CD4-positive, alpha-beta memory T cell (primary cell): ENCODE measurements at regions not wholly inside any gene's neighbourhood (a gene's known extent, or its start where the extent isn't known, plus 50 kb on each side); places are given as distances from the start of the nearest gene placed in this dataset.

Experiments used
- CTCF ChIA-PET: fragments of 350-600 bp; sonication (Branson Sonifier 250); formaldehyde crosslinking; loops from one replicate; lab custom pipeline; 2021; ENCODE audit warnings: inconsistent platforms; ENCODE audit not compliant: partially characterized antibody; lab: Charles Lee
- POLR2A ChIA-PET: fragments of 350-600 bp; sonication (Branson Sonifier 250); formaldehyde crosslinking; loops from one replicate; lab custom pipeline; 2021; ENCODE audit not compliant: partially characterized antibody; lab: Charles Lee
- DNase-seq, 5 donors: peaks; one replicate each; pipeline versions ENCODE4 v3.0.0 to v3.0.0-alpha.2; 2020 to 2022; ENCODE audit warnings: mixed read lengths in 1 of 5
- H3K27ac ChIP-seq: one replicate; pipeline ENCODE4 v1.7.0; 2013; ENCODE audit warnings: low read depth, low read length
- H3K27me3 ChIP-seq: 2 replicates; pipeline ENCODE4 v1.7.0; 2013; ENCODE audit warnings: mild to moderate bottlenecking, low read length, moderate library complexity; ENCODE audit not compliant: insufficient read depth
- H3K36me3 ChIP-seq: 2 replicates; pipeline ENCODE4 v1.7.0; 2013; ENCODE audit warnings: mild to moderate bottlenecking, low read length, moderate library complexity; ENCODE audit not compliant: insufficient read depth
- H3K4me1 ChIP-seq: 2 replicates; pipeline ENCODE4 v1.7.0; 2013; ENCODE audit warnings: mild to moderate bottlenecking, low read length, moderate library complexity; ENCODE audit not compliant: insufficient read depth
- H3K4me3 ChIP-seq, 2 donors: one replicate each; pipeline ENCODE4 v1.7.0; 2013; ENCODE audit warnings: low read length in 2 of 2, mild to moderate bottlenecking in 1 of 2
- H3K9me3 ChIP-seq, 2 donors: one replicate each; pipeline ENCODE4 v1.7.0; 2013; ENCODE audit warnings: low read length in 2 of 2, control low read depth in 1 of 2; ENCODE audit not compliant: control insufficient read depth in 1 of 2
- H3K27ac Mint-ChIP-seq, 7 donors: one replicate each; pipeline ENCODE4 v1.8.0; 2020 to 2021; ENCODE audit warnings: mixed read lengths in 7 of 7, mild to moderate bottlenecking in 6 of 7, inconsistent platforms in 3 of 7, moderate library complexity in 3 of 7
- H3K27me3 Mint-ChIP-seq, 2 donors: one replicate each; pipeline ENCODE4 v1.8.0; 2020 to 2021; ENCODE audit warnings: mixed read lengths in 2 of 2
- H3K36me3 Mint-ChIP-seq, 2 donors: one replicate each; pipeline ENCODE4 v1.8.0; 2020 to 2021; ENCODE audit warnings: mixed read lengths in 2 of 2, inconsistent platforms in 1 of 2, mild to moderate bottlenecking in 1 of 2
- H3K4me1 Mint-ChIP-seq, 4 donors: one replicate each; pipeline ENCODE4 v1.8.0; 2020 to 2021; ENCODE audit warnings: mixed read lengths in 4 of 4, mild to moderate bottlenecking in 1 of 4
- H3K4me3 Mint-ChIP-seq, 8 donors: one replicate each; pipeline ENCODE4 v1.8.0; 2020 to 2021; ENCODE audit warnings: mixed read lengths in 8 of 8, mild to moderate bottlenecking in 7 of 8, moderate library complexity in 6 of 8, inconsistent platforms in 3 of 8
- H3K9me3 Mint-ChIP-seq, 8 donors: one replicate each; pipeline ENCODE4 v1.8.0; 2020 to 2021; ENCODE audit warnings: mixed read lengths in 8 of 8, mild to moderate bottlenecking in 5 of 8, inconsistent platforms in 3 of 8, moderate library complexity in 1 of 8
- intact Hi-C: fragments of 100-400 bp; cut with micrococcal nuclease; formaldehyde crosslinking; loops from one replicate; pipeline ENCODE4 v1.15.1; 2023

GRCh38 chr10:78310481-78311080 is 276.9 kb downstream of the RPS24 start:
- Histone ChIP-seq H3K4me1 (no peaks in the 10 kb centered on the region), H3K27me3 (no peaks in the 10 kb centered on the region), H3K36me3 (no peaks in the 10 kb centered on the region), H3K9me3 (no peaks in the 10 kb centered on the region), H3K27ac (no peak overlapping the region), H3K4me3 (no peak overlapping the region)
- ChIA-PET POLR2A (no interaction called here), CTCF (interaction anchor here (0.7 kb wide), 1 partner anchor 154 kb away, joined by 4 read pairs; no protein-coding TSS in a partner anchor)
- H3K9me3 Mint-ChIP-seq = peaks cover 0 to 5% (median 0%) of the 10 kb centered on the region in 8 donors
- no peak overlapping the region for H3K27ac Mint-ChIP-seq
- no peak overlapping the region for H3K4me3 Mint-ChIP-seq
- H3K4me1 Mint-ChIP-seq = no peaks in the 10 kb centered on the region
- H3K36me3 Mint-ChIP-seq = no peaks in the 10 kb centered on the region
- intact Hi-C loops = no loop called here
- no peak for DNase-seq
- H3K27me3 Mint-ChIP-seq = peaks cover 0 to 4% of the 10 kb centered on the region in 2 donors

GRCh38 chr10:78312197-78313047 is 278.8 kb downstream of the RPS24 start:
- H3K4me1 Mint-ChIP-seq = no peaks in the 10 kb centered on the region
- no peak for DNase-seq
- peaks cover 0 to 5% (median 0%) of the 10 kb centered on the region in 8 donors for H3K9me3 Mint-ChIP-seq
- Histone ChIP-seq H3K4me1 (no peaks in the 10 kb centered on the region), H3K4me3 (no peak overlapping the region), H3K27me3 (no peaks in the 10 kb centered on the region), H3K27ac (no peak overlapping the region), H3K36me3 (no peaks in the 10 kb centered on the region), H3K9me3 (no peaks in the 10 kb centered on the region)
- ChIA-PET POLR2A (no interaction called here), CTCF (no interaction called here)
- intact Hi-C loops = no loop called here
- H3K36me3 Mint-ChIP-seq = no peaks in the 10 kb centered on the region
- peaks cover 0 to 4% of the 10 kb centered on the region in 2 donors for H3K27me3 Mint-ChIP-seq
- H3K4me3 Mint-ChIP-seq = no peak overlapping the region
- no peak overlapping the region for H3K27ac Mint-ChIP-seq

- DNase-seq = no peak
- Histone ChIP-seq H3K27ac (no peak overlapping the region), H3K36me3 (no peaks in the 10 kb centered on the region), H3K9me3 (no peaks in the 10 kb centered on the region), H3K27me3 (no peaks in the 10 kb centered on the region), H3K4me3 (no peak overlapping the region), H3K4me1 (no peaks in the 10 kb centered on the region)
- no peaks in the 10 kb centered on the region for H3K36me3 Mint-ChIP-seq
- H3K27me3 Mint-ChIP-seq = peaks cover 0 to 4% of the 10 kb centered on the region in 2 donors
- no peaks in the 10 kb centered on the region for H3K4me1 Mint-ChIP-seq
- H3K4me3 Mint-ChIP-seq = no peak overlapping the region
- ChIA-PET POLR2A (no interaction called here), CTCF (interaction anchor here (1.3 kb wide), 1 partner anchor 9 kb away, joined by 7 read pairs; no protein-coding TSS in a partner anchor)
- intact Hi-C loops = no loop called here
- no peak overlapping the region for H3K27ac Mint-ChIP-seq
- H3K9me3 Mint-ChIP-seq = peaks cover 0 to 5% (median 0%) of the 10 kb centered on the region in 8 donors
Measured at GRCh38 chr10:78313048-78313381, 279.4 kb downstream of the RPS24 start.

GRCh38 chr10:78313636-78314035 is 280.0 kb downstream of the RPS24 start:
- Mint-ChIP-seq H3K4me1 (no peaks in the 10 kb centered on the region), H3K27me3 (peaks cover 0 to 4% of the 10 kb centered on the region in 2 donors), H3K36me3 (no peaks in the 10 kb centered on the region), H3K27ac (no peak overlapping the region), H3K4me3 (no peak overlapping the region), H3K9me3 (peaks cover 0 to 5% (median 0%) of the 10 kb centered on the region in 8 donors)
- DNase-seq = no peak
- Histone ChIP-seq H3K36me3 (no peaks in the 10 kb centered on the region), H3K27ac (no peak overlapping the region), H3K4me3 (no peak overlapping the region), H3K27me3 (no peaks in the 10 kb centered on the region), H3K9me3 (no peaks in the 10 kb centered on the region), H3K4me1 (no peaks in the 10 kb centered on the region)
- ChIA-PET CTCF (interaction anchor here (0.9 to 1.3 kb wide), 2 partner anchors 9 to 11 kb away, joined by 4 to 7 read pairs; no protein-coding TSS in a partner anchor), POLR2A (no interaction called here)
- intact Hi-C loops = no loop called here

GRCh38 chr10:78314651-78315050 is 281.0 kb downstream of the RPS24 start:
- H3K27me3 Mint-ChIP-seq = peaks cover 0 to 4% of the 10 kb centered on the region in 2 donors
- no peak overlapping the region for H3K27ac ChIP-seq
- H3K36me3 Mint-ChIP-seq = no peaks in the 10 kb centered on the region
- POLR2A ChIA-PET = interaction anchor here (1.0 kb wide), 1 partner anchor 9 kb away, joined by 4 read pairs; no protein-coding TSS in a partner anchor
- H3K4me1 Mint-ChIP-seq = no peaks in the 10 kb centered on the region
- no peak overlapping the region for H3K4me3 ChIP-seq
- no peaks in the 10 kb centered on the region for H3K36me3 ChIP-seq
- H3K9me3 Mint-ChIP-seq = peaks cover 0 to 5% (median 0%) of the 10 kb centered on the region in 8 donors
- H3K4me3 Mint-ChIP-seq = no peak overlapping the region
- DNase-seq = no peak
- no peaks in the 10 kb centered on the region for H3K27me3 ChIP-seq
- H3K4me1 ChIP-seq = peaks cover 2% of the 10 kb centered on the region
- intact Hi-C loops = no loop called here
- CTCF ChIA-PET = interaction anchor here (0.9 kb wide), 1 partner anchor 12 kb away, joined by 4 read pairs; no protein-coding TSS in a partner anchor
- no peaks in the 10 kb centered on the region for H3K9me3 ChIP-seq
- H3K27ac Mint-ChIP-seq = no peak overlapping the region

GRCh38 chr10:78316451-78316931 is 282.8 kb downstream of the RPS24 start:
- CTCF ChIA-PET = no interaction called here
- intact Hi-C loops = no loop called here
- H3K4me1 ChIP-seq = peaks cover 20% of the 10 kb centered on the region
- H3K9me3 ChIP-seq = no peaks in the 10 kb centered on the region
- H3K4me3 Mint-ChIP-seq = no peak overlapping the region
- H3K27ac ChIP-seq = no peak overlapping the region
- H3K4me3 ChIP-seq = no peak overlapping the region
- H3K27ac Mint-ChIP-seq = no peak overlapping the region
- POLR2A ChIA-PET = no interaction called here
- DNase-seq = no peak
- H3K27me3 Mint-ChIP-seq = peaks cover 0 to 4% of the 10 kb centered on the region in 2 donors
- H3K36me3 ChIP-seq = no peaks in the 10 kb centered on the region
- H3K27me3 ChIP-seq = no peaks in the 10 kb centered on the region
- H3K4me1 Mint-ChIP-seq = peaks cover 10 to 14% (median 12%) of the 10 kb centered on the region in 4 donors
- peaks cover 0 to 5% (median 0%) of the 10 kb centered on the region in 8 donors for H3K9me3 Mint-ChIP-seq
- H3K36me3 Mint-ChIP-seq = no peaks in the 10 kb centered on the region

- H3K27me3 Mint-ChIP-seq = peaks cover 0 to 4% of the 10 kb centered on the region in 2 donors
- Histone ChIP-seq H3K27me3 (no peaks in the 10 kb centered on the region), H3K36me3 (no peaks in the 10 kb centered on the region), H3K27ac (no peak overlapping the region), H3K4me1 (peaks cover 21% of the 10 kb centered on the region), H3K9me3 (no peaks in the 10 kb centered on the region), H3K4me3 (no peak overlapping the region)
- no peak for DNase-seq
- peaks cover 13 to 18% (median 16%) of the 10 kb centered on the region in 4 donors for H3K4me1 Mint-ChIP-seq
- no peaks in the 10 kb centered on the region for H3K36me3 Mint-ChIP-seq
- ChIA-PET CTCF (no interaction called here), POLR2A (no interaction called here)
- intact Hi-C loops = no loop called here
- H3K9me3 Mint-ChIP-seq = peaks cover 0 to 5% (median 2%) of the 10 kb centered on the region in 8 donors
- no peak overlapping the region for H3K4me3 Mint-ChIP-seq
- H3K27ac Mint-ChIP-seq = no peak overlapping the region
Measured at GRCh38 chr10:78318305-78318704, 284.6 kb downstream of the RPS24 start.
